ENCODE measurements at regions not wholly inside any gene's neighbourhood (a gene's known extent, or its start where the extent isn't known, plus 50 kb on each side); places are given as distances from the start of the nearest gene placed in this dataset.

GRCh38 chr5:164361986-164362385 is 856.6 kb downstream of the MAT2B start (continued):
- TF ChIP-seq NFE2L1 (CRISPR knock-in tag; IDR thresholded peaks at IDR 0.05) (no peak), ZNF532 (CRISPR knock-in tag; IDR thresholded peaks at IDR 0.05; ENCODE audit: borderline replicate concordance) (no peak), ZNF263 (CRISPR knock-in tag; IDR thresholded peaks at IDR 0.05; ENCODE audit: low read depth) (no peak), MYBL2 (CRISPR knock-in tag; IDR thresholded peaks at IDR 0.05) (no peak), ZNF396 (CRISPR knock-in tag; IDR thresholded peaks at IDR 0.05; ENCODE audit: borderline replicate concordance) (no peak), CREB1 (CRISPR knock-in tag; IDR thresholded peaks at IDR 0.05) (no peak), ZBTB21 (CRISPR knock-in tag; IDR thresholded peaks at IDR 0.05; ENCODE audit: borderline replicate concordance) (no peak), ZNF423 (CRISPR knock-in tag; IDR thresholded peaks at IDR 0.05) (no peak), TP53 (CRISPR knock-in tag; IDR thresholded peaks at IDR 0.05) (no peak)

- no peak for ATAC-seq
- TF ChIP-seq NR2C2 (CRISPR knock-in tag; IDR thresholded peaks at IDR 0.05) (no peak), MXD4 (CRISPR knock-in tag; IDR thresholded peaks at IDR 0.05; ENCODE audit: borderline replicate concordance) (no peak)
- Mint-ChIP-seq H3K4me1 (no peaks in the 10 kb centered on the region), H3K36me3 (no peaks in the 10 kb centered on the region), H3K27ac (no peak overlapping the region), H3K27me3 (ENCODE audit: low read depth) (no peaks in the 10 kb centered on the region), H3K4me3 (no peak overlapping the region), H3K9me3 (no peaks in the 10 kb centered on the region)
- ChIA-PET CTCF (no interaction called here), POLR2A (interaction anchor here (0.6 kb wide), 1 partner anchor 21 kb away, joined by 3 read pairs; no protein-coding TSS in a partner anchor)
- DNase-seq (ENCODE audit: low spot score), result no peak
These were observed 857.4 kb downstream of the MAT2B start for GRCh38 chr5:164362835-164363234.

GRCh38 chr5:164364237-164365208 is 859.1 kb downstream of the MAT2B start:
- no peaks in the 10 kb centered on the region for H3K4me1 Mint-ChIP-seq
- H3K9me3 Mint-ChIP-seq, result no peaks in the 10 kb centered on the region
- H3K36me3 Mint-ChIP-seq, result no peaks in the 10 kb centered on the region
- ATAC-seq (no peak), DNase-seq (ENCODE audit: low spot score) (no peak)
- CTCF ChIA-PET, result no interaction called here
- H3K27me3 Mint-ChIP-seq (ENCODE audit: low read depth), result no peaks in the 10 kb centered on the region
- H3K27ac Mint-ChIP-seq, result no peak overlapping the region
- POLR2A ChIA-PET, result interaction anchor here (0.6 kb wide), 1 partner anchor 535 kb away, joined by 3 read pairs; no protein-coding TSS in a partner anchor
- H3K4me3 Mint-ChIP-seq, result no peak overlapping the region
- TF ChIP-seq ZNF671 (CRISPR knock-in tag; IDR thresholded peaks at IDR 0.05), result no peak
- TF ChIP-seq ATF1 (CRISPR knock-in tag; IDR thresholded peaks at IDR 0.05), result no peak
- TF ChIP-seq ZMAT4 (CRISPR knock-in tag; IDR thresholded peaks at IDR 0.05), result no peak
- TF ChIP-seq ZNF512 (CRISPR knock-in tag; IDR thresholded peaks at IDR 0.05; ENCODE audit: borderline replicate concordance), result no peak
- TF ChIP-seq ETV6 (CRISPR knock-in tag; IDR thresholded peaks at IDR 0.05), result no peak
- TF ChIP-seq ZNF232 (CRISPR knock-in tag; IDR thresholded peaks at IDR 0.05), result no peak
- no peak for TF ChIP-seq CBFB (CRISPR knock-in tag; IDR thresholded peaks at IDR 0.05; ENCODE audit: low read depth)
- no peak for TF ChIP-seq FOXK1 (CRISPR knock-in tag; IDR thresholded peaks at IDR 0.05)
- no peak for TF ChIP-seq USF2 (CRISPR knock-in tag; IDR thresholded peaks at IDR 0.05)
- TF ChIP-seq ATF2 (CRISPR knock-in tag; IDR thresholded peaks at IDR 0.05; ENCODE audit: borderline replicate concordance, low read depth), result no peak
- TF ChIP-seq ZNF263 (CRISPR knock-in tag; IDR thresholded peaks at IDR 0.05; ENCODE audit: low read depth), result no peak
- no peak for TF ChIP-seq IRF2 (CRISPR knock-in tag; IDR thresholded peaks at IDR 0.05; ENCODE audit: borderline replicate concordance, low read depth)
- no peak for TF ChIP-seq RELA (CRISPR knock-in tag; IDR thresholded peaks at IDR 0.05; ENCODE audit: borderline replicate concordance)
